LNCaP clone FGC (cell line): ENCODE measurements at regions not wholly inside any gene's neighbourhood (a gene's known extent, or its start where the extent isn't known, plus 50 kb on each side); places are given as distances from the start of the nearest gene placed in this dataset.

ENCODE experiments used
- DNase-seq: peaks from one replicate; pipeline ENCODE4 v3.0.0-alpha.2; 2011; ENCODE audit warnings: low read depth
- H3K4me3 ChIP-seq: 2 replicates; pipeline ENCODE4 v1.5.1; 2011; ENCODE audit warnings: mild to moderate bottlenecking, low read depth, low read length, control low read depth
- CTCF ChIP-seq: IDR thresholded peaks from 2 replicates; pipeline ENCODE4 v1.5.1; 2012; ENCODE audit warnings: mild to moderate bottlenecking; ENCODE audit not compliant: control insufficient read depth, insufficient read depth; ENCODE audit errors: extremely low read depth

GRCh38 chr14:28142400-28143015 lies 624.1 kb upstream of the FOXG1 start:
- no peak for DNase-seq
- no peak overlapping the region for H3K4me3 ChIP-seq
- peak; percentile 67 for TF ChIP-seq CTCF

- DNase-seq = no peak
Observed at GRCh38 chr14:28143316-28143715, 623.3 kb upstream of the FOXG1 start.

GRCh38 chr14:28151926-28152325 lies 614.7 kb upstream of the FOXG1 start:
- no peak for DNase-seq
- no peak for TF ChIP-seq CTCF
- no peak overlapping the region for H3K4me3 ChIP-seq

More at GRCh38 chr14:28143316-28143715, 623.3 kb upstream of the FOXG1 start:
- no peak for TF ChIP-seq CTCF
- H3K4me3 ChIP-seq = no peak overlapping the region

- TF ChIP-seq CTCF = no peak
- DNase-seq = no peak
- no peak overlapping the region for H3K4me3 ChIP-seq
Observed at GRCh38 chr14:28152453-28153044, 614.0 kb upstream of the FOXG1 start.

- DNase-seq = no peak
- no peak overlapping the region for H3K4me3 ChIP-seq
- TF ChIP-seq CTCF = no peak
Observed at GRCh38 chr14:28157289-28157869, 609.2 kb upstream of the FOXG1 start.

- DNase-seq = no peak
- no peak for TF ChIP-seq CTCF
- no peak overlapping the region for H3K4me3 ChIP-seq
Observed at GRCh38 chr14:28157887-28158791, 608.4 kb upstream of the FOXG1 start.
